CD4-positive, alpha-beta T cell (primary cell): ENCODE measurements at regions not wholly inside any gene's neighbourhood (a gene's known extent, or its start where the extent isn't known, plus 50 kb on each side); places are given as distances from the start of the nearest gene placed in this dataset.

Experiments used
- ATAC-seq: fragments of 200-7000 bp; cut with Tn5 transposase; one replicate; pipeline ENCODE4 v1.10.0; 2022; ENCODE audit warnings: mild to moderate bottlenecking; ENCODE audit not compliant: poor library complexity
- CTCF ChIA-PET: fragments of 350-600 bp; sonication (Branson Sonifier 250); formaldehyde crosslinking; loops from one replicate; lab custom pipeline; 2021; ENCODE audit warnings: antibody characterized with exemption, inconsistent platforms; lab: Charles Lee
- POLR2A ChIA-PET: fragments of 350-600 bp; sonication (Branson Sonifier 250); formaldehyde crosslinking; loops from one replicate; lab custom pipeline; 2021; ENCODE audit warnings: antibody characterized with exemption, inconsistent platforms; lab: Charles Lee
- DNase-seq, 14 experiments: peaks; one replicate each; pipeline ENCODE4 v3.0.0-alpha.2; 2013 to 2020; ENCODE audit warnings: mixed read lengths in 2 of 14
- H3K27ac ChIP-seq, 2 donors: one replicate each; pipeline versions ENCODE4 v1.5.1 to v1.7.0; 2013; ENCODE audit warnings: low read length in 2 of 2, low read depth in 1 of 2, mild to moderate bottlenecking in 1 of 2
- H3K27me3 ChIP-seq, 2 experiments: 1 replicate in 1 of 2; 2 replicates in 1 of 2; pipeline versions ENCODE4 v1.6.1 to v1.7.0; 2013; ENCODE audit warnings: low read length in 2 of 2, control low read depth in 1 of 2, mild to moderate bottlenecking in 1 of 2, moderate library complexity in 1 of 2; ENCODE audit not compliant: insufficient read depth in 2 of 2, control insufficient read depth in 1 of 2
- H3K36me3 ChIP-seq: one replicate; pipeline ENCODE4 v1.6.1; 2013; ENCODE audit warnings: low read length, control low read depth; ENCODE audit not compliant: insufficient read depth
- H3K4me1 ChIP-seq: one replicate; pipeline ENCODE4 v1.6.1; 2013; ENCODE audit warnings: low read length, control low read depth; ENCODE audit not compliant: insufficient read depth
- H3K4me3 ChIP-seq: one replicate; pipeline ENCODE4 v1.5.1; 2013; ENCODE audit warnings: mild to moderate bottlenecking, low read length, moderate library complexity
- H3K9me3 ChIP-seq, 2 experiments: 1 replicate in 1 of 2; 2 replicates in 1 of 2; pipeline versions ENCODE4 v1.6.1 to v1.7.0; 2013; ENCODE audit warnings: low read length in 2 of 2, mild to moderate bottlenecking in 2 of 2, control low read depth in 1 of 2, moderate library complexity in 1 of 2; ENCODE audit not compliant: control insufficient read depth in 1 of 2, insufficient read depth in 1 of 2
- H3K27ac Mint-ChIP-seq: one replicate; pipeline ENCODE4 v1.8.0; 2020; ENCODE audit warnings: mixed read lengths
- H3K27me3 Mint-ChIP-seq: one replicate; pipeline ENCODE4 v1.8.0; 2021; ENCODE audit warnings: mixed read lengths
- H3K36me3 Mint-ChIP-seq: one replicate; pipeline ENCODE4 v1.8.0; 2021; ENCODE audit warnings: low read depth, mixed read lengths
- H3K4me1 Mint-ChIP-seq: one replicate; pipeline ENCODE4 v1.8.0; 2021; ENCODE audit warnings: low read depth, mixed read lengths
- H3K4me3 Mint-ChIP-seq: one replicate; pipeline ENCODE4 v1.8.0; 2020; ENCODE audit warnings: mild to moderate bottlenecking, mixed read lengths
- H3K9me3 Mint-ChIP-seq: one replicate; pipeline ENCODE4 v1.8.0; 2020; ENCODE audit warnings: mixed read lengths
- CTCF ChIP-seq: fragments of 200-600 bp; IDR thresholded peaks from one replicate; pipeline ENCODE4 v1.8.0; 2022; ENCODE audit warnings: antibody characterized with exemption, mild to moderate bottlenecking
- intact Hi-C, 2 experiments: fragments of 100-400 bp; cut with DNase I in 1 of 2; cut with micrococcal nuclease in 1 of 2; formaldehyde crosslinking; loops; one replicate each; pipeline versions ENCODE4 v1.15.1 to v1.9.0; 2023 to 2025; cut with DNase I, micrococcal nuclease

DNA sequence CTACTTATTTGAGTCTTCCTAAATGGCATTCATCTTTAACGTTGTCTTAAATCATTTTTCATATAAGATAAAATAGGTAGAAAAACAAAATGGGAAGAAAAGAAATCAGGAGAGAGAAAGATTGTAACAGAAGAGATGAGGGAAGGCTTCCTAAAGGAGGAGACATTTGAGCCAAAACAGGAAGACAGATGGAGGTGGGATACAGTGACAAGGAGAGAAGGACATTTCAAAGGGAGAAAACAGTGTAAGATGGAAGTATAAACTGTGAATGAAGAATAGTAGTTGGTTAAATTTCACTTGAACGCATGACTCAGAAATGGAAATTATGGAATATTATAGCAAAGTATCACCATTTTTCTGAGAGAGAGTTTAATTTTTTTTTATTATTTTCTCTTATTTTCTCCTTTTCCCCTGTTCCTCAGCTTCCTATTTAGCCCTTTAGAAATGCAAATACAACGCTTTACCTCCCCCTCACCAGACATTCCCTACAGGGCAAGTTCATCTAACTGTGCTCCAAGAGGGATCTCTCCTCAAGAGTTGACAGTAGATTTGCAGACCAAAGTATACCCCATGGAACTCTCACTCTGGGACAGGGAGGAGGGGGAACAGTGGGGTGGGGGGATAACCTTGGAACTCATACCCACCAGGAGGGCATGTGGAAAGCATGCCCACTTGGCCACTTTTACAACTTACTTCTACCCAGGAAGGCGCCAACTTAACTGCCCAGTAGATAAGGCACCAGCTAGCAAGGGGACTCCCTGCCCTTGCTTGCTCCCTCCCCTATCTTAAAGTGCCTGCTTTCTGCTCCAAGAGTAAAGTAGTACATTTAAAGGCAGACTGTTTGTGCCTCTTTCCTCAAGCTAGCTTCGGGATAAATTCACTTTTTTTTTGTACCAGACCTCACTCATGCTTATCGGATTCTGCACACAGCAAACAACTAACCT lies 304.7 kb upstream of the POU5F2 start:
- no peak for TF ChIP-seq CTCF
- Mint-ChIP-seq H3K4me1 (no peaks in the 10 kb centered on the region), H3K9me3 (no peaks in the 10 kb centered on the region), H3K36me3 (peaks cover 88% of the 10 kb centered on the region), H3K4me3 (no peak overlapping the region), H3K27ac (no peak overlapping the region), H3K27me3 (no peaks in the 10 kb centered on the region)
- Histone ChIP-seq H3K36me3 (peaks cover 37% of the 10 kb centered on the region), H3K27me3 (no peaks in the 10 kb centered on the region), H3K4me1 (no peaks in the 10 kb centered on the region), H3K4me3 (no peak overlapping the region), H3K27ac (no peak overlapping the region), H3K9me3 (no peaks in the 10 kb centered on the region)
- ATAC-seq (no peak), DNase-seq (no peak)
- intact Hi-C loops = no loop called here
- POLR2A ChIA-PET = no interaction called here
- CTCF ChIA-PET = no interaction called here

GRCh38 chr5:94043311-94043710 lies 301.9 kb upstream of the POU5F2 start:
- CTCF ChIA-PET = no interaction called here
- TF ChIP-seq CTCF = no peak
- no peak for ATAC-seq
- Histone ChIP-seq H3K4me1 (no peaks in the 10 kb centered on the region), H3K27me3 (no peaks in the 10 kb centered on the region), H3K27ac (no peak overlapping the region), H3K36me3 (peaks cover 30% of the 10 kb centered on the region), H3K9me3 (no peaks in the 10 kb centered on the region), H3K4me3 (no peak overlapping the region)
- Mint-ChIP-seq H3K36me3 (peaks cover 91% of the 10 kb centered on the region), H3K4me1 (no peaks in the 10 kb centered on the region), H3K27me3 (no peaks in the 10 kb centered on the region), H3K27ac (no peak overlapping the region), H3K9me3 (peaks cover 2% of the 10 kb centered on the region), H3K4me3 (no peak overlapping the region)
- POLR2A ChIA-PET = no interaction called here
- intact Hi-C loops = no loop called here
- DNase-seq = no peak

GRCh38 chr5:94040591-94041148 lies 299.3 kb upstream of the POU5F2 start:
- H3K4me1 Mint-ChIP-seq = no peaks in the 10 kb centered on the region
- intact Hi-C loops = no loop called here
- Histone ChIP-seq H3K27ac (no peak overlapping the region), H3K36me3 (peaks cover 17% of the 10 kb centered on the region), H3K4me1 (no peaks in the 10 kb centered on the region), H3K9me3 (no peaks in the 10 kb centered on the region), H3K4me3 (no peak overlapping the region), H3K27me3 (no peaks in the 10 kb centered on the region)
- ATAC-seq (no peak), DNase-seq (no peak)
- CTCF ChIA-PET = no interaction called here
- H3K36me3 Mint-ChIP-seq = peaks cover 86% of the 10 kb centered on the region
- TF ChIP-seq CTCF = no peak
- H3K27ac Mint-ChIP-seq = no peak overlapping the region
- POLR2A ChIA-PET = no interaction called here
- H3K27me3 Mint-ChIP-seq = no peaks in the 10 kb centered on the region
- no peak overlapping the region for H3K4me3 Mint-ChIP-seq
- H3K9me3 Mint-ChIP-seq = peaks cover 2% of the 10 kb centered on the region
